NCI-H1930 (cell line): ENCODE measurements at regions not wholly inside any gene's neighbourhood (a gene's known extent, or its start where the extent isn't known, plus 50 kb on each side); places are given as distances from the start of the nearest gene placed in this dataset.

Experiments
- DNase-seq, 2 experiments: peaks; one replicate each; lab custom pipeline; 2025; lab: John Stamatoyannopoulos, UW

GRCh38 chr12:39240587-39240986 lies 202.3 kb downstream of the KIF21A start:
- DNase-seq: no peak

- no peak for DNase-seq
Measured at GRCh38 chr12:39239490-39240486, 203.1 kb downstream of the KIF21A start.

- no peak for DNase-seq
Measured at GRCh38 chr12:39237004-39237403, 205.9 kb downstream of the KIF21A start.

- DNase-seq: no peak
Measured at GRCh38 chr12:39235990-39236767, 206.7 kb downstream of the KIF21A start.

- DNase-seq: no peak
Measured at GRCh38 chr12:39230086-39230485, 212.8 kb downstream of the KIF21A start.

GRCh38 chr12:39227218-39227617 lies 215.7 kb downstream of the KIF21A start:
- DNase-seq: no peak

GRCh38 chr12:39224971-39225370 lies 217.9 kb downstream of the KIF21A start:
- DNase-seq: no peak

GRCh38 chr12:39205969-39206368 lies 237.0 kb downstream of the KIF21A start:
- no peak for DNase-seq

- DNase-seq: no peak
Measured at GRCh38 chr12:39199351-39199750, 243.6 kb downstream of the KIF21A start.

- DNase-seq: no peak
Measured at GRCh38 chr12:39188689-39189088, 254.2 kb downstream of the KIF21A start.

- no peak for DNase-seq
Measured at GRCh38 chr12:39186744-39187143, 256.2 kb downstream of the KIF21A start.

- DNase-seq: no peak
Measured at GRCh38 chr12:39178837-39179236, 264.1 kb downstream of the KIF21A start.

- DNase-seq: no peak
Measured at GRCh38 chr12:39176356-39176755, 266.6 kb downstream of the KIF21A start.

- no peak for DNase-seq
Measured at GRCh38 chr12:39173726-39174125, 268.3 kb upstream of the CPNE8 start.

GRCh38 chr12:39165338-39165737 lies 259.9 kb upstream of the CPNE8 start:
- no peak for DNase-seq

- DNase-seq: no peak
Measured at GRCh38 chr12:39161465-39162085, 256.2 kb upstream of the CPNE8 start.

GRCh38 chr12:39157696-39158342 lies 252.4 kb upstream of the CPNE8 start:
- DNase-seq: no peak

- no peak for DNase-seq
Measured at GRCh38 chr12:39145175-39145999, 240.0 kb upstream of the CPNE8 start.

GRCh38 chr12:39144613-39145061 lies 239.2 kb upstream of the CPNE8 start:
- no peak for DNase-seq

GRCh38 chr12:39138268-39138667 lies 232.9 kb upstream of the CPNE8 start:
- no peak for DNase-seq

- no peak for DNase-seq
Measured at GRCh38 chr12:39127401-39127800, 222.0 kb upstream of the CPNE8 start.
